MM.1S (cell line): ENCODE measurements at regions not wholly inside any gene's neighbourhood (a gene's known extent, or its start where the extent isn't known, plus 50 kb on each side); places are given as distances from the start of the nearest gene placed in this dataset.

Experiments used
- DNase-seq: peaks from one replicate; pipeline ENCODE4 v3.0.0-alpha.2; 2015
- H2AFZ ChIP-seq: fragments of 300-600 bp; sonication (generic); 2 replicates; pipeline ENCODE4 v1.6.0; 2016; ENCODE audit warnings: antibody characterized with exemption, low read length
- H3F3A ChIP-seq: fragments of 300-600 bp; sonication (generic); 2 replicates; pipeline ENCODE4 v1.6.1; 2016; ENCODE audit warnings: mild to moderate bottlenecking, antibody characterized with exemption, low read length, moderate library complexity, mixed read lengths; ENCODE audit not compliant: insufficient read depth
- H3K27ac ChIP-seq: fragments of 300-600 bp; sonication (generic); 2 replicates; pipeline ENCODE4 v1.5.1; 2016; ENCODE audit warnings: mild to moderate bottlenecking, low read length
- H3K27me3 ChIP-seq: fragments of 300-600 bp; sonication (generic); replicated peaks from 2 replicates; pipeline ENCODE4 v1.6.0; 2016; ENCODE audit warnings: low read length; ENCODE audit not compliant: insufficient read depth
- H3K36me3 ChIP-seq: fragments of 300-600 bp; sonication (generic); replicated peaks from 2 replicates; pipeline ENCODE4 v1.6.1; 2016; ENCODE audit warnings: mild to moderate bottlenecking, low read length, mixed read lengths; ENCODE audit not compliant: insufficient read depth
- H3K4me1 ChIP-seq: fragments of 300-600 bp; sonication (generic); 2 replicates; pipeline ENCODE4 v1.6.1; 2016; ENCODE audit warnings: low read length, mixed read lengths
- H3K4me2 ChIP-seq: fragments of 300-600 bp; sonication (generic); 2 replicates; pipeline ENCODE4 v1.6.0; 2016; ENCODE audit warnings: low read depth, low read length
- H3K4me3 ChIP-seq: fragments of 300-600 bp; sonication (generic); 2 replicates; pipeline ENCODE4 v1.5.1; 2016; ENCODE audit warnings: low read length, mixed read lengths
- H3K79me2 ChIP-seq: fragments of 300-600 bp; sonication (generic); 2 replicates; pipeline ENCODE4 v1.6.1; 2016; ENCODE audit warnings: mixed run types, low read length, mixed read lengths
- H3K9ac ChIP-seq: fragments of 300-600 bp; sonication (generic); 2 replicates; pipeline ENCODE4 v1.6.1; 2016; ENCODE audit warnings: low read length, mixed read lengths
- H3K9me2 ChIP-seq: fragments of 300-600 bp; sonication (generic); replicated peaks from 2 replicates; pipeline ENCODE4 v1.6.1; 2016; ENCODE audit warnings: mild to moderate bottlenecking, low read length, mixed read lengths; ENCODE audit not compliant: insufficient read depth
- H3K9me3 ChIP-seq: fragments of 300-600 bp; sonication (generic); replicated peaks from 2 replicates; pipeline ENCODE4 v1.6.1; 2016; ENCODE audit warnings: mild to moderate bottlenecking, low read length, mixed read lengths; ENCODE audit not compliant: insufficient read depth
- H4K20me1 ChIP-seq: fragments of 300-600 bp; sonication (generic); 2 replicates; pipeline ENCODE4 v1.6.1; 2016; ENCODE audit warnings: mild to moderate bottlenecking, low read length, moderate library complexity, mixed read lengths; ENCODE audit not compliant: insufficient read depth
- EZH2 ChIP-seq: fragments of 300-600 bp; sonication (generic); optimal IDR thresholded peaks from 2 replicates; pipeline ENCODE3; 2017; ENCODE audit warnings: low read depth, mild to moderate bottlenecking, antibody characterized with exemption, low read length, mixed read lengths
- EZH2phosphoT487 ChIP-seq: fragments of 300-600 bp; sonication (generic); IDR thresholded peaks from 2 replicates; pipeline ENCODE4 v1.6.1; 2018; ENCODE audit warnings: antibody characterized with exemption, low read length
- TF ChIP-seq, protein P1 (sequence below): fragments of 300-600 bp; sonication (generic); IDR thresholded peaks from 2 replicates; pipeline ENCODE4 v1.5.1; 2016; ENCODE audit warnings: antibody characterized with exemption, low read length, mixed read lengths

DNA sequence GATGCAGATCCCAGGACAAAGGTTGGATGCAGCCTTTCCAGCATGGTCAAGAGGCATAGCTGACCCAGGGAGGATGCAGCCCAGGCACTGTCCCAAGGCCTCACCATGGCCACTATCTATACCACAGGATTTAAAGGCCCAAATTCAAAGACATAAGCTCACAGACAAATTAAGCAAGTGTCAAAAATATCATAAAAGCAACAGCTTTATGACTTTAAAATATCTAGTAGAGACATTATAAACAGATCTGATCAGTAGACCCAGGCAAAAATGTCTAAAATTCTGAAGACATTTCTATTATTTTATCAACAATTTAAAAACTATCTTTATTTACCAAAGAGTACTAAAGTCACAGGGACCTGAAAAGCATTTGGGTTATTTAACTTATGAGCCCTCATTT is 373.5 kb downstream of the CDC5L start:
- H3K27ac ChIP-seq = no peak overlapping the region
- H3K27me3 ChIP-seq = no peaks in the 10 kb centered on the region
- H3K4me2 ChIP-seq = no peak overlapping the region
- H3K4me3 ChIP-seq = no peak overlapping the region
- no peaks in the 10 kb centered on the region for H3K36me3 ChIP-seq
- DNase-seq = no peak
- H2AFZ ChIP-seq = no peak overlapping the region
- no peaks in the 10 kb centered on the region for H3K4me1 ChIP-seq
- H3K79me2 ChIP-seq = no peaks in the 10 kb centered on the region
- no peaks in the 10 kb centered on the region for H3K9me3 ChIP-seq
- TF ChIP-seq, protein P1, sequence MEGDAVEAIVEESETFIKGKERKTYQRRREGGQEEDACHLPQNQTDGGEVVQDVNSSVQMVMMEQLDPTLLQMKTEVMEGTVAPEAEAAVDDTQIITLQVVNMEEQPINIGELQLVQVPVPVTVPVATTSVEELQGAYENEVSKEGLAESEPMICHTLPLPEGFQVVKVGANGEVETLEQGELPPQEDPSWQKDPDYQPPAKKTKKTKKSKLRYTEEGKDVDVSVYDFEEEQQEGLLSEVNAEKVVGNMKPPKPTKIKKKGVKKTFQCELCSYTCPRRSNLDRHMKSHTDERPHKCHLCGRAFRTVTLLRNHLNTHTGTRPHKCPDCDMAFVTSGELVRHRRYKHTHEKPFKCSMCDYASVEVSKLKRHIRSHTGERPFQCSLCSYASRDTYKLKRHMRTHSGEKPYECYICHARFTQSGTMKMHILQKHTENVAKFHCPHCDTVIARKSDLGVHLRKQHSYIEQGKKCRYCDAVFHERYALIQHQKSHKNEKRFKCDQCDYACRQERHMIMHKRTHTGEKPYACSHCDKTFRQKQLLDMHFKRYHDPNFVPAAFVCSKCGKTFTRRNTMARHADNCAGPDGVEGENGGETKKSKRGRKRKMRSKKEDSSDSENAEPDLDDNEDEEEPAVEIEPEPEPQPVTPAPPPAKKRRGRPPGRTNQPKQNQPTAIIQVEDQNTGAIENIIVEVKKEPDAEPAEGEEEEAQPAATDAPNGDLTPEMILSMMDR = no peak
- no peak for TF ChIP-seq EZH2
- TF ChIP-seq EZH2phosphoT487 = no peak
- no peak overlapping the region for H3K9ac ChIP-seq
- H4K20me1 ChIP-seq = no peaks in the 10 kb centered on the region
- H3F3A ChIP-seq = no peaks in the 10 kb centered on the region
- no peaks in the 10 kb centered on the region for H3K9me2 ChIP-seq

DNA sequence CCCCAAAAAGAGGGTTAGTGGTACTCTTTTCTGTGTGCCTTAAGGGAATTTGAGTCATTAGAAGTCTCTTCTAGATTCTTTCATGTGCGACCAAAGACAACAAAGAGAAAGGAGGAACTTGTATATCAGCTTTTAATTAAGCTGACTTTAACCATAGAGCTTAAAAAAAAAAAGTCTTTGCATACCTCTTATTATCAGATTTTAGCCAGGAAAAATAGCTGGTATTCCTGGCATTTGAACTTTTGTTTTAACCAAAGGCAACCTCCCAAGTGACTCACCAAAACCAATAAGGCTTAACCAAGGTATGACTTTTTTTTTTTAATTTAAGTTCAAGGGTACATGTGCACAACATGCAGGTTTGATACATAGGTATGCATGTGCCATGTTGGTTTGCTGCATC is 375.0 kb downstream of the CDC5L start:
- H3K27ac ChIP-seq = no peak overlapping the region
- no peaks in the 10 kb centered on the region for H3K9me3 ChIP-seq
- DNase-seq = no peak
- H4K20me1 ChIP-seq = no peaks in the 10 kb centered on the region
- no peaks in the 10 kb centered on the region for H3K4me1 ChIP-seq
- no peak overlapping the region for H3K4me3 ChIP-seq
- no peaks in the 10 kb centered on the region for H3F3A ChIP-seq
- no peaks in the 10 kb centered on the region for H3K79me2 ChIP-seq
- no peaks in the 10 kb centered on the region for H3K9me2 ChIP-seq
- TF ChIP-seq, protein P1 = no peak
- H3K36me3 ChIP-seq = no peaks in the 10 kb centered on the region
- H2AFZ ChIP-seq = no peak overlapping the region
- no peak overlapping the region for H3K4me2 ChIP-seq
- no peak overlapping the region for H3K9ac ChIP-seq
- no peaks in the 10 kb centered on the region for H3K27me3 ChIP-seq

DNA sequence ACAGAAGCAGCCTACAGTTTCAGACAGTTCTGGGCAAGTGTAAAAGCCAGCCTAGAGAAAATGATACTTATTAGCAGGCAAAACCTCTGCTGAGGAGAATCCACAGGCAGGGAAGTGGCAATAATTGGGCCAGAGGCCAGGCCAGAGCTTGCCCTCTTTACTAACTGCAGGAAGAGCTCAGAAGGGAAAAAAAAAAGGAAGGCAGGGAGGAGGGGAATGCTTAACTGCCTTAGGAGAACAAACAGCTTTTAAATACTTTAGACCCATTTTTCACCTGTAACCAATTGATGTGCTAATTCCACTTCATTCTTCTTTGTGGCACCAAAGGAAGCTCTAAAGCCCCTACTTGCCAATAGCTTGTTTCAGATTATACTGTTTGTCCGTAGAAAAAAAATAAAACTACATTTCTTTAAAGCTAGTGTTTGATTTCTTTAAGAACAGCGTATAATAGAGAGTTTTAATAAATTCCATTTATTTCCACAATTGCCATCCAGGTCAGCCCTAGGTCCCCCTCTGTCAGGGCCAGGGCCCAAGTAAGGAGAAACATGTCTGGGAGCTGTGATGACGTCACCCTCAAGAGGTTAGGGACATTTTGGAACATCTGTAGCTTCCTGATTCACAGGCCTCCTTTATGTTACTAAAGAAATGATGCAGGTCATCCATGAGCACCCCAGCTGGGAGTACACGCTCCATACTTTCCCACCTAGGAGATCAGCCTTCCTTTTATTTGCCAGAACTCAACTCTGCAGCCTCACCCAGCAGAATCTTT is 384.3 kb downstream of the CDC5L start:
- no peak overlapping the region for H3K9ac ChIP-seq
- no peaks in the 10 kb centered on the region for H4K20me1 ChIP-seq
- H3K36me3 ChIP-seq = no peaks in the 10 kb centered on the region
- H3K9me2 ChIP-seq = no peaks in the 10 kb centered on the region
- H3F3A ChIP-seq = no peaks in the 10 kb centered on the region
- no peak overlapping the region for H2AFZ ChIP-seq
- no peak overlapping the region for H3K4me3 ChIP-seq
- no peak overlapping the region for H3K27ac ChIP-seq
- H3K9me3 ChIP-seq = no peaks in the 10 kb centered on the region
- TF ChIP-seq EZH2phosphoT487 = no peak
- TF ChIP-seq EZH2 = no peak
- TF ChIP-seq, protein P1 = no peak
- no peak overlapping the region for H3K4me2 ChIP-seq
- H3K27me3 ChIP-seq = no peaks in the 10 kb centered on the region
- no peaks in the 10 kb centered on the region for H3K4me1 ChIP-seq
- no peaks in the 10 kb centered on the region for H3K79me2 ChIP-seq
- no peak for DNase-seq
